ENCODE measurements at regions not wholly inside any gene's neighbourhood (a gene's known extent, or its start where the extent isn't known, plus 50 kb on each side); places are given as distances from the start of the nearest gene placed in this dataset.

DNA sequence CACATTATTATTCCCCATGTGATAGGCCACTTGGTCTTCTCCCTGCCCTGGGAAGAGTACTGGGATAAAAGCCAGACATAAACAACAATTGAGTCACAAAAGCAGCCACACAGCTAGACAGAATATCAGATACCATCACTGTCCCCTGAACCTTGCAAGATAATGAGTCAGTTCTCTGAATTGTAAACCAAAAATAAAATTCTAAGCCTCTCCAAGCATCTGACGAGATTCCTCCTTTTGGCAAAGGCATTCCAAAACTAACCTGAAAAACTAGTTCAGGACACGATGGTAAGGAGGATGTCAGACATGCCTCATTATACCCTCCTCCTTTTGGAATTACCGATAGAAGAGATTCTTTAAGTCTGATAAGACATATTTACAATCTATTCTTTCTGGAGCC, 450.7 kb downstream of the HTR7 start:
- TF ChIP-seq EZH2 (IDR thresholded peaks at IDR 0.05; ENCODE audit: borderline replicate concordance, insufficient read depth, low read depth, low read length, poor library complexity, severe bottlenecking) (no peak), CTCF (IDR thresholded peaks at IDR 0.05) (no peak)

All from B cell (primary cell).